HG02840 (cell line): ENCODE measurements at regions not wholly inside any gene's neighbourhood (a gene's known extent, or its start where the extent isn't known, plus 50 kb on each side); places are given as distances from the start of the nearest gene placed in this dataset.

Experiments
- ATAC-seq: cut with Tn5 transposase; IDR thresholded peaks from one replicate; pipeline ENCODE4 v1.9.1; 2021; ENCODE audit warnings: mild to moderate bottlenecking, moderate library complexity, moderate number of reproducible peaks; ENCODE audit not compliant: unreplicated experiment, low FRiP score

DNA sequence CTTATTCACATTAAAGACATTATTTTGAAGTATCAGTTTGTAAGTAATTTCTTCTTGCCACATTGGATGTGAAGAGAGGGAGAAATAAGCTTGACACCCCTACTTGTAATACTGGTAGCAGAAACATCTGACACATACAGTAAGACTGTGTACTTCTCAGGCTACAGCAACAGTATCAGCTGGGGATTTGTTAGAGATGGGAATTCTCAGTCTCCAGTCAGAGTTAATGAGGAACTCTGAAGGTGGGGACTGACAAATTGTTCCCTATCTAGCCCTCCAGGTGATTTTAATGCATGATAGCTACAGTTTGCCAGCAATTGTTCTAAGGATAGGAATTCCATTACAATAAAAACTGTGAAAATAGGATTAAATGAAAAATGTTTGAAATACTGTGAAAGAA, 524.8 kb downstream of the PRR16 start:
- ATAC-seq: no peak

DNA sequence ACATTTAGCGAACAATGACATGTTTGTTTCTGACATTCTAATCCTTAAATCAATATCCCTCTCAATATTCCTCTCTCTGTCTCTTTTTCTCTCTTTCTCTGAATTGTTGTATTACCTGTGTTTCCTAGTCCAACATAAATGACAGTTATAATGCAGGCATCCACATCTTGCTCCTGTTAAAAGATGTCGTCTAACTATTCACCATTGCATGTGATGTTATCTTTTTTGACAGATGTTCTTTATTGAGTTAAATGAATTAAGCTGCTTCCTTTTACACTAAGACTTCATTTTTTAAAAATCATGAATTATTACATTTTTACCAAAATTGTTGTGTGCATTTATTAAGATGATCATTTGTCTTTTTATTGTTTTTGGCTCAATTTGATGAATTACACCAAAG, 527.5 kb downstream of the PRR16 start:
- ATAC-seq: no peak

GRCh38 chr5:120994112-120994511, 530.0 kb downstream of the PRR16 start:
- no peak for ATAC-seq

GRCh38 chr5:120999550-120999949, 535.5 kb downstream of the PRR16 start:
- ATAC-seq: no peak

- ATAC-seq: no peak
Observed at GRCh38 chr5:121006217-121006616, 542.1 kb downstream of the PRR16 start.

DNA sequence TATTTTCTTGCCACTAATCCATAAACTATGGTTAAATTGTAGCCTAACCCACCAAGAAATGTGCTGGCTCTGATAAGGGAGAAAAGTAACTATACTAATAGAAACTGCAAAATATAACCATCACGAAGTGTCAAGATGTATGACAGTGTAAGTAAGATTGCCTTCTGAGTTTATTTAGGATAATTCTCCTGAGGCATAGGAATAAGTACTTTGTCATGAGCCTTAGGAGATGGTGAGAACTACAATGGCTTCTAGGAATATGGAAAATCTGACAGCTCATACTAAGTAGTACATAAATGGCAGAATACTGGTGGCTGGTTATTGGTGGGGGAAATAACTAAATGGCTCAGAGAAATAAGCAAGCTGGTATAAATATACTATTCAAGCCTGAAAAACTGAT, 543.9 kb downstream of the PRR16 start:
- ATAC-seq: no peak

- no peak for ATAC-seq
Observed at GRCh38 chr5:121009058-121009457, 545.0 kb downstream of the PRR16 start.

GRCh38 chr5:121018004-121018403, 553.9 kb downstream of the PRR16 start:
- no peak for ATAC-seq

GRCh38 chr5:121019106-121019505, 555.0 kb downstream of the PRR16 start:
- ATAC-seq: no peak

DNA sequence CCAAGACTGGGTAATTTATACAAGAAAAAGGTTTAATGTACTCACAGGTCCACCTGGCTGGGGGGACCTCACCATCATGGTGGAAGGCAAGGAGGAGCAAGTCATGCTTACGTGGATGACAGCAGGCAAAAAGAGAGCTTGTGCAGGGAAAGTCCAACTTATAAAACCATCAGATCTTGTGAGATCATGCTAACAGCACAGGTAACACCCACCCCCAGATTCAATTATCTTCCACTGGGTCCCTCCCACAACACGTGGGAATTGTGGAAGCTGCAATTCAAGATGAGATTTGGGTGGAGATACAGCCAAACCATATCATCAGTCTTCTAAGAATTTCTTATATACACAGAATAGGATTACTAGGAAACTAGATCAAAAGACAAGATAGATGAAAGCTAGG, 555.6 kb downstream of the PRR16 start:
- ATAC-seq: no peak

GRCh38 chr5:121021681-121022080, 557.6 kb downstream of the PRR16 start:
- no peak for ATAC-seq

GRCh38 chr5:121024416-121025311, 560.6 kb downstream of the PRR16 start:
- no peak for ATAC-seq

DNA sequence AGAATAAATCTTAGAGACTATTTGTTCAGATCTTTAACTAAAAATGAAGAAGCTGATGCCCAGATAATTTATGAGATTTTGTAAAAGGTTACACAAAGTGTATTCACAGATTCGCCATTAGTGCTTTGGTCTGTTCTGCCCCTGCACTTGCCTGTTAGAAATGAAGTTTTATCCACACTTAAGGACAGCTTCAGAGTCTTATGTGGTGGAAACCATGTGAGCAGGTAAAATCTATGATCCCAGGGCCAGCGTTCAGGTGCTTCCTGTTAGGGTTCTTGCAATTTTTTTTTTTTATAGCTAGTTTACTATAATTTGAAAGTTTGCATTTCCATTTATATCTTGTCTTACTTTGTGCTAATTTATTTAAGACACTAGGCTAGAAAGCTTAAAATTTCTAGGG, 561.6 kb downstream of the PRR16 start:
- no peak for ATAC-seq

- no peak for ATAC-seq
Observed at GRCh38 chr5:121027636-121028035, 563.5 kb downstream of the PRR16 start.

DNA sequence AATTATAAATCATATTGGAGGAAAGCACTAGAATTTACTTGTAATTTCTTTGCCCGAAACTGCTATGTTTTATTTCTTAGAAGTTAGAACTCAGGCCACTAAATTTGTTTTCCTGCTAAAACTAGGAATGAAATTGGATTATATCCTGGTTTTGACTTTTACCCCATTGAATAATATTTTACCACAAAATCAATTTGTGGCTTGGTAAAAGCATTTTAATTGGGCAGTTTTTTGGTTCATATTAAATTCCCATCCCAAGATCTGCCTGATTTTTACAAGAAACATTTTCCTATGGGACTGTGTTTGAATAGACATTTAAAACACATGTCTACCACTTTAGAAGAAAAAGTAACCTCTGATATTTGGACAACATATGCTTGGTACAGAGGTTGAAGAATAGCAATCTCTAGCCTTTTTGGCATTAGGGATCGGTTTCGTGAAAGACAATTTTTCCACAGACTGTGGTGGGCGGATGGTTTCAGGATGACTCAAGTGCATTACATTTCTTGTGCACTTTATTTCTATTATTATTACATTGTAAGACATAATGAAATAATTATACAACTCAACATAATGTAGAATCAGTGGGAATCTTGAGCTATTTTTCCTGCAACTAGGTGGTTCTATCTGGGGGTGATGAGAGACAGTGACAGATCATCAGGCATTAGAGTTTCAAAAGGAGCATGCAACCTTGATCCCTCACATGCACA, 565.6 kb downstream of the PRR16 start:
- no peak for ATAC-seq

GRCh38 chr5:121031491-121031890, 567.4 kb downstream of the PRR16 start:
- ATAC-seq: no peak

DNA sequence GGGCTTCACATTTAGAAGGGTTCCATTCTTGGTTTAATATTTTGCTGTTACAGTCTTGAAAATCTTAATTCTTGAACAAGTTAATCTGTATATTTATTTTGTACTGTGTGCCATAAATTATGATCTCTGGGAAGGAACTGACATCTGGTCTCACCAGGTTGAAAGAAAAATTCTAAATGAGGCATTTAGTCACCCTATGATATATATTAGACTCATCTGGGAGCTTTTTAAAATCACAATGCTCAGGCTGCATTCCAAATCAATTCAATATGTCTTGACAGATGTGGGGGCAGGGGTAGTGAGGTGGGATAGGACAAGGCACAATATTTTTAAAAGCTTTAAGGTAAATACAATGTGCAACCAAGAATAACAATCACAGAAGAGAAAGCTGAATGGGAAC, 569.2 kb downstream of the PRR16 start:
- no peak for ATAC-seq

- ATAC-seq: no peak
Observed at GRCh38 chr5:121038438-121038837, 574.3 kb downstream of the PRR16 start.

- no peak for ATAC-seq
Observed at GRCh38 chr5:121049971-121050370, 585.9 kb downstream of the PRR16 start.

- ATAC-seq: no peak
Observed at GRCh38 chr5:121053055-121053985, 589.2 kb downstream of the PRR16 start.

DNA sequence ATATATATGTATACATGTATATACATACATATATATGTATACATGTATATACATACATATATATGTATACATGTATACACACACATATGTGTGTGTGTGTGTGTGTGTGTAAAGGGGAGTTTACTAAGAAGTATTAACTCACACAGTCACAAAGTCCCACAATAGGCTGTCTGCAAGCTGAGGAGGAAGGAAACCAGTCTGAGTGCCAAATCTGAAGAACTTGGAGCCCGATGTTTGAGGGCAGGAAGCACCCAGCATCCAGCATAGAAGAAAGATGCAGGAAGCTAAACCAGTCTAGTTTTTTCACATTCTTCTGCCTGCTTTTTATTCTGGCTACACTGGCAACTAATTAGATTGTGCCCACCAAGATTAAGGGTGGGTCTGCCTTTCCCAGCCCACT, 591.5 kb downstream of the PRR16 start:
- no peak for ATAC-seq
